Uterus (tissue), 3 donors: ENCODE measurements at regions not wholly inside any gene's neighbourhood (a gene's known extent, or its start where the extent isn't known, plus 50 kb on each side); places are given as distances from the start of the nearest gene placed in this dataset.

ENCODE experiments used
- DNase-seq, 2 donors: peaks; one replicate each; pipeline ENCODE4 v3.0.0-alpha.2; 2019 to 2020
- H3K27ac ChIP-seq, 2 donors: fragments of 200-600 bp; sonication (generic); 1 replicate in 1 of 2; 2 replicates in 1 of 2; pipeline ENCODE4 v1.5.1; 2016 to 2018
- H3K27me3 ChIP-seq, 2 donors: fragments of 200-600 bp; sonication (generic); one replicate each; pipeline ENCODE4 v1.5.1; 2018 to 2019; ENCODE audit warnings: control low read depth in 1 of 2
- H3K36me3 ChIP-seq, 2 donors: fragments of 200-600 bp; sonication (generic); one replicate each; pipeline ENCODE4 v1.5.1; 2019; ENCODE audit warnings: control low read depth in 1 of 2
- H3K4me1 ChIP-seq, 2 donors: fragments of 200-600 bp; sonication (generic); one replicate each; pipeline ENCODE4 v1.5.1; 2018 to 2019; ENCODE audit warnings: control low read depth in 1 of 2
- H3K4me3 ChIP-seq, 2 donors: fragments of 200-600 bp; sonication (generic); 1 replicate in 1 of 2; 2 replicates in 1 of 2; pipeline ENCODE4 v1.5.1; 2018 to 2019; ENCODE audit warnings: mild to moderate bottlenecking in 1 of 2
- H3K9me3 ChIP-seq, 2 donors: fragments of 200-600 bp; sonication (generic); one replicate each; pipeline ENCODE4 v1.5.1; 2019; ENCODE audit warnings: control low read depth in 1 of 2
- CTCF ChIP-seq, 4 experiments: fragments of 200-600 bp in 2 of 4; fragments of 450-650 bp in 2 of 4; sonication (generic) in 2 of 4; IDR thresholded peaks; one replicate each; pipeline ENCODE4 v1.5.1; 2016 to 2019; ENCODE audit warnings: antibody characterized with exemption in 4 of 4, mild to moderate bottlenecking in 2 of 4, moderate library complexity in 1 of 4
- POLR2A ChIP-seq, 2 donors: fragments of 450-650 bp; IDR thresholded peaks; one replicate each; pipeline ENCODE4 v1.6.1; 2016; ENCODE audit warnings: antibody characterized with exemption in 2 of 2, mild to moderate bottlenecking in 1 of 2, moderate library complexity in 1 of 2
- intact Hi-C: fragments of 100-400 bp; cut with DNase I; formaldehyde crosslinking; loops from one replicate; pipeline ENCODE4 v1.15.1; 2023; ENCODE audit warnings: low total_unique reads
- donor health status: DM: yes; HTN: yes; CAD: no.

- Histone ChIP-seq H3K36me3 (no peaks in the 10 kb centered on the region), H3K4me1 (no peaks in the 10 kb centered on the region), H3K27ac (no peak overlapping the region), H3K27me3 (no peaks in the 10 kb centered on the region), H3K4me3 (no peak overlapping the region), H3K9me3 (no peaks in the 10 kb centered on the region)
- no peak for TF ChIP-seq POLR2A (IDR thresholded peaks at IDR 0.05)
- no peak for TF ChIP-seq CTCF (IDR thresholded peaks at IDR 0.05)
- intact Hi-C loops, result no loop called here
- no peak for DNase-seq
Observed at GRCh38 chr15:47965297-47965696, 155.5 kb upstream of the SLC24A5 start.

GRCh38 chr15:47968593-47968992 is 152.2 kb upstream of the SLC24A5 start:
- TF ChIP-seq CTCF (IDR thresholded peaks at IDR 0.05) (no peak), POLR2A (IDR thresholded peaks at IDR 0.05) (no peak)
- no peak overlapping the region for H3K27ac ChIP-seq
- no peaks in the 10 kb centered on the region for H3K4me1 ChIP-seq
- intact Hi-C loops, result no loop called here
- no peak overlapping the region for H3K4me3 ChIP-seq
- H3K36me3 ChIP-seq, result no peaks in the 10 kb centered on the region
- no peaks in the 10 kb centered on the region for H3K9me3 ChIP-seq
- no peak for DNase-seq
- H3K27me3 ChIP-seq, result peaks cover 0 to 3% of the 10 kb centered on the region in 2 donors

GRCh38 chr15:47971637-47972036 is 149.2 kb upstream of the SLC24A5 start:
- DNase-seq, result no peak
- Histone ChIP-seq H3K27me3 (peaks cover 0 to 5% of the 10 kb centered on the region in 2 donors), H3K4me1 (no peaks in the 10 kb centered on the region), H3K36me3 (no peaks in the 10 kb centered on the region), H3K27ac (no peak overlapping the region), H3K4me3 (no peak overlapping the region), H3K9me3 (no peaks in the 10 kb centered on the region)
- intact Hi-C loops, result no loop called here
- TF ChIP-seq POLR2A (IDR thresholded peaks at IDR 0.05), result no peak
- TF ChIP-seq CTCF (IDR thresholded peaks at IDR 0.05), result no peak

GRCh38 chr15:47972738-47973137 is 148.1 kb upstream of the SLC24A5 start:
- Histone ChIP-seq H3K36me3 (no peaks in the 10 kb centered on the region), H3K4me3 (no peak overlapping the region), H3K4me1 (no peaks in the 10 kb centered on the region), H3K9me3 (no peaks in the 10 kb centered on the region), H3K27me3 (peaks cover 0 to 5% of the 10 kb centered on the region in 2 donors), H3K27ac (no peak overlapping the region)
- no peak for DNase-seq
- no peak for TF ChIP-seq CTCF (IDR thresholded peaks at IDR 0.05)
- no peak for TF ChIP-seq POLR2A (IDR thresholded peaks at IDR 0.05)
- intact Hi-C loops, result no loop called here

GRCh38 chr15:47974724-47975123 is 146.1 kb upstream of the SLC24A5 start:
- peaks cover 0 to 5% of the 10 kb centered on the region in 2 donors for H3K27me3 ChIP-seq
- H3K36me3 ChIP-seq, result no peaks in the 10 kb centered on the region
- intact Hi-C loops, result no loop called here
- no peaks in the 10 kb centered on the region for H3K9me3 ChIP-seq
- H3K4me1 ChIP-seq, result no peaks in the 10 kb centered on the region
- no peak for TF ChIP-seq POLR2A (IDR thresholded peaks at IDR 0.05)
- no peak for TF ChIP-seq CTCF (IDR thresholded peaks at IDR 0.05)
- no peak overlapping the region for H3K4me3 ChIP-seq
- no peak for DNase-seq
- no peak overlapping the region for H3K27ac ChIP-seq
